Thyroid gland (tissue), 4 donors: ENCODE measurements at regions not wholly inside any gene's neighbourhood (a gene's known extent, or its start where the extent isn't known, plus 50 kb on each side); places are given as distances from the start of the nearest gene placed in this dataset.
"Not testable (repeated sequence)": the region's sequence is repeated elsewhere in the genome, so short reads cannot be mapped to it uniquely, and the experiment has no call there.

Experiments used
- DNase-seq, 2 donors: peaks; one replicate each; pipeline ENCODE4 v3.0.0-alpha.2; 2019
- H3K27ac ChIP-seq, 3 donors: fragments of 200-600 bp; sonication (generic); 1 replicate in 2 of 3; 2 replicates in 1 of 3; pipeline ENCODE4 v1.5.1; 2016 to 2019; ENCODE audit warnings: mild to moderate bottlenecking in 1 of 3, moderate library complexity in 1 of 3
- H3K27me3 ChIP-seq: fragments of 200-600 bp; sonication (generic); one replicate; pipeline ENCODE4 v1.5.1; 2019
- H3K36me3 ChIP-seq, 2 donors: fragments of 200-600 bp; sonication (generic); one replicate each; pipeline ENCODE4 v1.5.1; 2016 to 2019
- H3K4me1 ChIP-seq, 2 donors: fragments of 200-600 bp; sonication (generic); one replicate each; pipeline ENCODE4 v1.5.1; 2017 to 2019
- H3K4me3 ChIP-seq, 3 donors: fragments of 200-600 bp; sonication (generic); replicated peaks in 1 of 3; 1 replicate in 2 of 3; 2 replicates in 1 of 3; pipeline ENCODE4 v1.5.1; 2016; ENCODE audit warnings: mild to moderate bottlenecking in 1 of 3
- H3K9me3 ChIP-seq: fragments of 200-600 bp; sonication (generic); one replicate; pipeline ENCODE4 v1.5.1; 2017
- CTCF ChIP-seq, 6 experiments: fragments of 200-600 bp in 3 of 6; fragments of 450-650 bp in 3 of 6; sonication (generic) in 3 of 6; IDR thresholded peaks; one replicate each; pipeline ENCODE4 v1.5.1; 2016 to 2019; ENCODE audit warnings: antibody characterized with exemption in 6 of 6, mild to moderate bottlenecking in 2 of 6, inconsistent platforms in 1 of 6, moderate library complexity in 1 of 6
- POLR2A ChIP-seq, 2 donors: fragments of 450-650 bp; IDR thresholded peaks; one replicate each; pipeline ENCODE4 v1.6.1; 2017; ENCODE audit warnings: antibody characterized with exemption in 2 of 2, mild to moderate bottlenecking in 2 of 2, moderate library complexity in 1 of 2
- WGBS, 2 donors: methylation state at CpG; one replicate each; pipeline ENCODE4 v1.1.5; 2017; 5-methylcytosine and 5-hydroxymethylcytosine counted together
- intact Hi-C: fragments of 100-400 bp; cut with DNase I; formaldehyde crosslinking; loops from one replicate; pipeline ENCODE4 v1.15.1; 2023

- no peak for TF ChIP-seq CTCF (IDR thresholded peaks at IDR 0.05)
- TF ChIP-seq POLR2A (IDR thresholded peaks at IDR 0.05) = no peak
- H3K4me3 ChIP-seq = no peak overlapping the region
- no peaks in the 10 kb centered on the region for H3K27me3 ChIP-seq
- intact Hi-C loops = no loop called here
- H3K36me3 ChIP-seq = no peaks in the 10 kb centered on the region
- H3K9me3 ChIP-seq = no peaks in the 10 kb centered on the region
- 59 to 68% methylated on average over 1 of the region's 1 CpG for WGBS, 2 donors
- no peak for DNase-seq
- H3K27ac ChIP-seq = no peak overlapping the region
- no peaks in the 10 kb centered on the region for H3K4me1 ChIP-seq
Measured at GRCh38 chr10:90289037-90289436, 568.8 kb downstream of the HTR7 start.

DNA sequence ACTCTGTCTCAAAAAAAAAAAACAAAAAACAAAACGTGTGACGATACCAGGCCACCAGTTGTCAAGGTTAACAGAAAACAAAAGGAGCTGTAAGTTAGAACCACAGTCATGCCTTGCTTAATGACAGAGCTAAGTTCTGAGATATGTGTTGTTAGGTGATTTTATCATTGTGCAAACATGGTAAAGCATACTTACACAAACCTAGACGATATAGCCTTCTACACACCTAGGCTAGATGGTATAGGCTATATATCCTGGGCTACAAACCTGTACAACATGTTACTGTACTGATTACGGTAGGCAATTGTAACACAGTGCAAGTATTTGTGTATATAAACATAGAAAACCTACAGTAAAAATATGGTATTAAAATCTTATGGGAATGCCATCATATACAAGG lies 564.2 kb downstream of the HTR7 start:
- Histone ChIP-seq H3K27ac (no peak overlapping the region), H3K4me1 (no peaks in the 10 kb centered on the region), H3K9me3 (no peaks in the 10 kb centered on the region), H3K27me3 (no peaks in the 10 kb centered on the region), H3K4me3 (no peak overlapping the region), H3K36me3 (no peaks in the 10 kb centered on the region)
- WGBS, 2 donors = 72 to 75% methylated on average over 4 of the region's 4 CpGs
- no peak for DNase-seq
- intact Hi-C loops = no loop called here
- no peak for TF ChIP-seq CTCF (IDR thresholded peaks at IDR 0.05)
- TF ChIP-seq POLR2A (IDR thresholded peaks at IDR 0.05) = no peak

- H3K27me3 ChIP-seq, H3K4me3 ChIP-seq, H3K4me1 ChIP-seq, H3K27ac ChIP-seq, H3K9me3 ChIP-seq, intact Hi-C loops, H3K36me3 ChIP-seq, DNase-seq: not testable (repeated sequence)
- WGBS, 2 donors = 87 to 90% methylated on average over 11 of the region's 11 CpGs
Measured at GRCh38 chr10:90294821-90295540, 562.9 kb downstream of the HTR7 start.

- H3K36me3 ChIP-seq, H3K4me1 ChIP-seq, intact Hi-C loops, H3K4me3 ChIP-seq, H3K9me3 ChIP-seq, H3K27ac ChIP-seq, DNase-seq, H3K27me3 ChIP-seq: not testable (repeated sequence)
- WGBS, 2 donors = 26 to 46% methylated on average over 6 to 7 of the region's 7 CpGs
Measured at GRCh38 chr10:90302031-90302430, 555.8 kb downstream of the HTR7 start.

DNA sequence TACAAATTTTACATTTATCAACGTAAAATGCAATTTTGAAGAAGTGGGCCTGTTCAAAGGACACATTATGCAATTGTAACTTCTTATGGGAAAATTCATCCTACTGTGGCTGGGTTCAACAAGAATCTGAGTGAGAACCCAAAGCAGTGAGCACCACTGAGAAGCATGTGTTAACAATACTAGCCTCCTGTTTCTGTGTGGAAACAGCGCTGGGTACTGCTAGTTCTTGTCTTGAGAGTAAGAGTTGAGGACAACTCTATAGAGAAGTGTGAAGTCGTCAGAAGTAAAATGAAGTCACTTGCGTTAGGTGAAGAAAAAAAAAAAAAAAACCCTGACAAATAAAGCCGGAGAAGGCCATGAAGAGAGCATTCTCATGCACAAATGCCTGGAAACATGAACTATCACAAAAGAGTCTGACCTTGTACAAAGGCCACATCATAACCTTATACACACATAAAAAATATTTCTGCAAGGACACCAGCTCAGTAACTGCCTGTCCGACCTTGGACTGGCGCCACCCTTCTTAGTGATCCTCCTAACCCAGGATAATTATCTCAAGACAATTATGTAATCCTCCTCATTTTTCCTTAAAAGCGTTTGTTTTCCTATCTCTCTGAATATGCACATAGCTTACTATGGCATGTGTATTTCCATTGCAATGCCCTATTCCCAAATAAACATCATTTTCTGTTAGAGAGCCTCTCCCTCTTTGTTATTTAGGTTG lies 554.9 kb downstream of the HTR7 start:
- 75 to 79% methylated on average over 8 of the region's 8 CpGs for WGBS, 2 donors
- H3K9me3 ChIP-seq = no peaks in the 10 kb centered on the region
- H3K4me1 ChIP-seq = no peaks in the 10 kb centered on the region
- H3K36me3 ChIP-seq = no peaks in the 10 kb centered on the region
- no peak overlapping the region for H3K4me3 ChIP-seq
- no peak for DNase-seq
- TF ChIP-seq POLR2A (IDR thresholded peaks at IDR 0.05) (no peak), CTCF (IDR thresholded peaks at IDR 0.05) (no peak)
- no peaks in the 10 kb centered on the region for H3K27me3 ChIP-seq
- intact Hi-C loops = no loop called here
- no peak overlapping the region for H3K27ac ChIP-seq

- Histone ChIP-seq H3K36me3 (no peaks in the 10 kb centered on the region), H3K27me3 (no peaks in the 10 kb centered on the region), H3K4me3 (no peak overlapping the region), H3K9me3 (no peaks in the 10 kb centered on the region), H3K4me1 (no peaks in the 10 kb centered on the region), H3K27ac (no peak overlapping the region)
- intact Hi-C loops = no loop called here
- no peak for DNase-seq
- TF ChIP-seq POLR2A (IDR thresholded peaks at IDR 0.05) (no peak), CTCF (IDR thresholded peaks at IDR 0.05) (no peak)
- 27 to 39% methylated on average over 1 of the region's 1 CpG for WGBS, 2 donors
Measured at GRCh38 chr10:90304533-90304932, 553.3 kb downstream of the HTR7 start.
